GM18511 (cell line): ENCODE measurements at regions not wholly inside any gene's neighbourhood (a gene's known extent, or its start where the extent isn't known, plus 50 kb on each side); places are given as distances from the start of the nearest gene placed in this dataset.

Experiments
- ATAC-seq: cut with Tn5 transposase; IDR thresholded peaks from one replicate; pipeline ENCODE4 v1.9.1; 2021; ENCODE audit warnings: mild to moderate bottlenecking, moderate library complexity; ENCODE audit not compliant: unreplicated experiment

- ATAC-seq, result no peak
Observed at GRCh38 chr3:118267588-118267987, 767.1 kb downstream of the IGSF11 start.

DNA sequence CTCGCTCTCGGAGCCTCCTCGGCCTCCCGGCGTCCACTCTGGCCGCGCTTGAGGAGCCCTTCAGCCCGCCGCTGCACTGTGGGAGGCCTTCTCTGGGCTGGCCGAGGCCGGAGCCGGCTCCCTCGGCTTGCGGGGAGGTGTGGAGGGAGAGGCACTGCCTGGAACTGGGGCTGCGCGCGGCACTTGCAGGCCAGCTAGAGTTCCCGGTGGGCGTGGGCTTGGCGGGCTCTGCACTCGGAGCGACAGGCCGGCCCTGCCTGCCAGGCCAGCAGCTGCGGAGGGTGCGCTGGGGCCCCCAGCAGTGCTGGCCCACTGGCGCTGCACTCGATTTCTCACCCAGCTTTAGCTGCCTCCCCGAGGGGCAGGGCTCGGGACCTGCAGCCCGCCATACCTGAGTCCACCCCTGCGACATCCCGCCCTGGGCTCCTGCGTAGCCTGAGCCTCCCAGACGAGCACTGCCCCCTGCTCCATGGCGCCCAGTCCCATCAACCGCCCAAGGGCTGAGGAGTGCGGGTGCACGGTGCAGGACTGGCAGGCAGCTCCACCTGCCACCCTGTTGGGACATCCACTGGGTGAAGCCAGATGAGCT lies 765.0 kb downstream of the IGSF11 start:
- ATAC-seq, result no peak

DNA sequence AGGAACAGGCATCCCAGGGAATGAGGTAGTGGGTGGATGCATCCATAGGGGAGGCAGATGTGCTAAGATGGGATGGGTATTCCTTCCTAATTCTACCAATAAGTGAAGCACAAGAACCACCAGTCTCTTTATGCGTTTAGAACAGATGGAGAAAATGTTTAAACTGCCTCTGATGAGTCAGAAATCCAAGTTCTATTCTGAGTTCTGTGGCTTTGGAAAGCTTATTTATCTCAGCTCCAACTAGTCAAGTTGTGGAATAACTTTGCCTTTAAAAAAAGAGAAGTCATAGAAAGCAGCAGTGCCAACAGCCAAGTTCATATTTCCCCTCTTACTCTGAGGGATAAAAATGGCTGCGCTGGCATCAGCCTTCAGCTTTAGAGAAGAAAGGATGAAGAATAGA lies 761.7 kb downstream of the IGSF11 start:
- ATAC-seq, result no peak

DNA sequence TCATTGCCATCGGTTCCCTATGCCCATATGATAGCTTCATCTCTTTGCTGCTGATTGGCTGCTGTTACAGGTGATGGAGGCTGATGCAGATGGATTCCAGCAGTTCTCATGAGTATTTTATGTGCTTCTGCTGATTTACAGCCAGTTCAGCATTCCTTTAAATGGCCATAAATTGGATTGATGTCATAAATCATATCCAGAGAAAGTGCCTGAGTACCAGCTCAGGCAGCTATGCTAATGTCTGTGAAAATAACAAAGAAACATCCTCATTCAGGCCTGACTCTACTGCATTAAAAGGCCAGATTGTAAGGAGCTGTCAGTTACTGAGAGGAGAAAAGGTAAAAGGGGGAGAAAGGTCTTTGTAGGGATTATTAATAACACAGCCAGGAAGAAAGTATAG lies 756.8 kb downstream of the IGSF11 start:
- ATAC-seq, result no peak

GRCh38 chr3:118292841-118293240 lies 741.8 kb downstream of the IGSF11 start:
- no peak for ATAC-seq

DNA sequence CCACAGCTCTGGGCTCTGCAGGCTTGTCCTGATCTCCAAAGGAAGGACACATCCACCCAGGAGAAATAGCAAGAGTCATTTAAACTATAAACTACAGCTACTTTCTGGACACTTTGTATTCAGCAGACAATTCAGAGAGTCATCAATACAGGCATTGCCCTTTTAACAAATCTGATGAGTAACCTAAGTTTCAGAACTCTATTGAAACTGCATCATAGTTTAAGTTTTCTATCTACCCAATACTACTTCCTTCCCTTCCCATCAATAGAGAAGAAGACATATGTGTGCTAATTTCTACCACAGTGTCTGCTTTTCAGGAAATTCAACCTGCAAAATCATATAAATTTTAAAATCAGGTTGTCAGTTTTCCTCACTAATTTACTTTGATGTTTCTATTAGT lies 736.5 kb downstream of the IGSF11 start:
- no peak for ATAC-seq

DNA sequence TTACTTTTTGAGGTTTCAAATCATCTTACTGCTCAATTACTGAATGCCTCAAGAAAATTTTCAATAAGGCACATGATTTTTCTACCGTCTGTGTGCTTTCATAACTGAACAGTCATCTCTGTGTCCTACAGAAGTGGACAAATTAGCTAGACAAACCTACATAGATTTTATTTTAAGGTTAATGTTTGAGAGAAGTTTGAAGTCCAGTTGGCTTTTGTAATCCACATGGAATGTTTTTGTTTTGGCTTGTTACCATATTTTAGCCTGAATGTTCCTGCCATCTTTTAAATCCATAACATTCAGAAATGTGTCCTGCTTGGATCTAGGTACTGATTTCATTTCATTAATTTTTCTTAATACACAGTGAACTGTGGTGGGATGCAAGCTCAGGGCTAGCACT lies 730.1 kb downstream of the IGSF11 start:
- no peak for ATAC-seq

- no peak for ATAC-seq
Observed at GRCh38 chr3:118332699-118333098, 701.9 kb downstream of the IGSF11 start.

DNA sequence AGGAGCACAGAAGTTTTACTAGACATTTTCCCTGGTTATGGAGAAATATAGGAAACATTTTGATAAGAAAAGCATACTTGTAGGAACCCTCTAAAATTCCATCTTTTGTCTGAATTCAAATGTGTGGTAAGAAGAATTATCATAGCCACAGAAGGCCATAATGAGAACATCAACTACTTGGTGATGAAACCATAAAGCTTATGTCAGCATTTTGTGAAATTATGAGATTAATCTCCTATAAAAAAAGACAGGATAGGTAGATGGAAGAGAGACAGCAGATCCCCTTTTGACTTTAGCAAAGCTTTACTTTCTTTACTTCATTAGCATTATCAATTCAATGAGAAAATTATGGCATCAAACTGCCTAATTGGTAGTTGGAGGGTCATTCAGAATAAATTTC lies 697.0 kb downstream of the IGSF11 start:
- no peak for ATAC-seq

DNA sequence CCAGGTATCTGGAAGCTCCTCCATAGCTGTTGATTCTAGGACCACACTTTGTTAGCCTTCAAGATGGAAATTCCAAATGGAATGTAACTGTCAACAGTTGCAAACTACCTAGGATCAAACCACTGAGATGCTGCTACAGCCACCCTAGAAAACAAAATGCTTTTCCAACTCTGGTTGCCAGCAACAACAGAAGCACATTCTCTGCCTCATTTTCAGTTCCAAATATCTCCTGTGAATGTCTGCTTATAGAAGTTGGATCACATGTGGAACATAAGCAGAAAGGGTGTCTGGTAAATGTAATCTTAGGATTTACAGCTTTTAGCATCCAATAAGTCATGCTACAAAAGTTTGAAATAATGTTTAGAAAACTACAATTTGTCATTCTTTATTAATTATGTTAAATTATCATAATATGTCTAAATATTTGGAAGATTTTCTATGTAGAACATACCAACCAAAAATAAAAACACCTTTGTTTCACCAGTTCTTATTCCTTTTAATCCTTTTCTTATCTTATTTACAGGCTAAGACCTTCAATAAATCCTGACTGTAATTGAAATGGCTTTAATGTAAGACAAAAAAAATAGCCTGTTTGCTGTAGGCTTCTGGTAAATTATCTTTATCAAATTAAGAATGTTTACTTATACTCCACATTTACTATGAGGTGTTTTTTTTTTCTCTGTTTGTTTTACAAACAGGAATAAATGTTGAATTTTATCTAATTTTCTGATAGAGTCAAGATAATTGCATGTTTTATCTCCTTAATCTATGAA lies 687.1 kb downstream of the IGSF11 start:
- no peak for ATAC-seq

DNA sequence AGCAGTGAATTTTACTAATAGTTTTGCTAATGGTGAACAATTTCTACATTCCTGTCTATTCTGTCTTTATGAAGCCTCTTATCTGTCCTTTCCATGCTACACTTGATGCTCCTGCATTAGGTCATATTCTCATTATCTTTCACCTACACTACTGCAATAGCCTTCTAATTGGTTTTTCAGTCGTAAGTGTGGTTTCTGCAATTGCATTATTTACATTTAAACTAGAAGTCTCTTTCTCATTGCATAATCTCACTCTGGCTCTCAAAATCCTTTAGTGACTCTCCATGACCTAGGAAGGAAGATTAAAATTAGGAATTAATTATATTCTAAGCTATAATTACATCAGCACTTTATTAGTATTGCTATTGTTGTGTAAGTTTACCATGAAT lies 686.5 kb downstream of the IGSF11 start:
- no peak for ATAC-seq

- no peak for ATAC-seq
Observed at GRCh38 chr3:118354556-118354955, 680.1 kb downstream of the IGSF11 start.

DNA sequence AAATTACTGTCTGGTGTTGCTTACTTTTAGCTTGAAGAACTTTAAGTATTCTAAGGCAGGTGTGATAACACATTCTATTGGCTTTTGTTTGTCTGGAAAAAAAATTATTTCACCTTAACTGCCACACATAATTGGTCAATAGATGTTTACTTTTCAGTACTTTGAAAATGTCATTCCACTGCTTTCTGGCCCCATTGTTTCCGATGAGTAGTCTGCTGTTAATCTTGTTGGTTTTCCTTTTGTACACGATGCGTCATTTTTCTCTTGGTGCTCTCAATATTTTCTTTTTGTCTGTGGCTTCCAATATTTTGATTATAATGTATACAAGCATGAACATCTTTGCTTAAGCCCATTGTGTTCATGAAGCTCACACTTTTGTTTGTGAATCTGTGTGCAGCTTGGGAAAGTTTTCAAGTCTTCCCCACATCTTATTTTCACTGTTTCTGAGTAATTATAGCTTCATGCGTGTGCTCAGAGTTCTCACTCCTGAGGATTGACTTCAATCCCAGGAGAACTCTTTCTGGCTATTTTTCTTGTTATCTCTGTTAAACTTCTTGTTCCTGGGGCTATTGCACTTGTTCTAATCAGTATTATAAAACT lies 664.7 kb downstream of the IGSF11 start:
- ATAC-seq, result no peak

- no peak for ATAC-seq
Observed at GRCh38 chr3:118380576-118380975, 654.1 kb downstream of the IGSF11 start.

- ATAC-seq, result no peak
Observed at GRCh38 chr3:118396491-118396890, 638.2 kb downstream of the IGSF11 start.

DNA sequence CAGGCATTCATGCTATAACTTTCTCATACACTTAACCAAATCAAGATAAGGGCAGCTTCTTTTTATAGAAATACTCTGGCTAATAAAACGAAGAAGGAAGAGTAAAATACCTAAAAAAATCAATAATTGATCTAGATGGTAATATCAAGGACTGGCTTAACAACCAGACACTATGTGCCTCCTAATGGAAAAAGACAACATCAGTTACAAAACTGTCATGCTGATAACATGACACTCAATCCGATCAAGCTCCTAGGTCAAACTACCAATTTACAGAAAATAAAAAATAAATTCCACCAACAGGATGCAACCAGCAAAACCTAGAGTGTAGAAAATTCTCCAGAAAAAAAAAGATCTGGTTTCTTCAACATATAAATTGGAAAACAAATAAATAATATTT lies 634.6 kb downstream of the IGSF11 start:
- ATAC-seq, result no peak

GRCh38 chr3:118400886-118401285 lies 633.8 kb downstream of the IGSF11 start:
- no peak for ATAC-seq

DNA sequence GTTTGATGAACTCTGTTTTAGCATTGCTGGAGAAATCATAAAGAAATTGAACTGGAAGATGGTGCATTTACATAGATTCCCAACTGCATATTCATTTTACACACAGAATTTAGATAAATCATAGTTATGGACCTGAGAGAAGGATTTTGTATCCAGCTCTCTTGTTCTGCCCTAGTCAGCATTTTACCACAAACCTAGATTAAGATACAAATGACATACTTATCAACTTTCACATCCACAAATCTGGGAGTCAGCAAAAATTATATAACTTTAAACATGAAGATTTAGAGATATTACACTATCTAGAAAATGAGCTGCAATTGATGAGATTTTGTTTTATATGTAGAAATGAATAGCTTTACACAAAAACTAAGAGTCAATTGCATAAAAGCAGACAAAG lies 632.8 kb downstream of the IGSF11 start:
- ATAC-seq, result no peak

GRCh38 chr3:118402971-118403370 lies 631.7 kb downstream of the IGSF11 start:
- ATAC-seq, result no peak

DNA sequence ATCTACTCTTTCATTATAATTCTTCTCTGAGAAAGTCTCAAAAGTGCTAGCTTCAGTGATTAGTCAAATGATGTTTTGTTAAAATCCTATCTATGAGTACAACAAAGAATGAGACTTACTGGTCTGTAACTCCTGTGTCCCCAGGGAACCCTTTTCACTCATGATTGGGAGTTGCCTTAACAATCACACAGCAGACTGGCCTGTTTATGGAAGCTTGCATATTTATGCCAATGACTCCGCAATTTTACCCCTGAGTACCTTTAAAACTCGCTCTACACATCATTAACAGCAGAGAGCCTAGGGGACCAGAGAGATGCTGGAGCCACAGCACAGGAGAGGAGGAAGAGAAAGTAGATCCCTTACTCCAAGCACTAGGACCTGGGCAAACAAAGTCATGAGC lies 628.1 kb downstream of the IGSF11 start:
- ATAC-seq, result no peak

- ATAC-seq, result no peak
Observed at GRCh38 chr3:118408431-118408830, 626.2 kb downstream of the IGSF11 start.

- peak; percentile 82 for ATAC-seq
Observed at GRCh38 chr3:118412503-118412902, 622.1 kb downstream of the IGSF11 start.
